ENCODE measurements at regions not wholly inside any gene's neighbourhood (a gene's known extent, or its start where the extent isn't known, plus 50 kb on each side); places are given as distances from the start of the nearest gene placed in this dataset.

GRCh38 chr6:66605971-66606370, 898.9 kb upstream of the EYS start:
- TF ChIP-seq, protein P1, sequence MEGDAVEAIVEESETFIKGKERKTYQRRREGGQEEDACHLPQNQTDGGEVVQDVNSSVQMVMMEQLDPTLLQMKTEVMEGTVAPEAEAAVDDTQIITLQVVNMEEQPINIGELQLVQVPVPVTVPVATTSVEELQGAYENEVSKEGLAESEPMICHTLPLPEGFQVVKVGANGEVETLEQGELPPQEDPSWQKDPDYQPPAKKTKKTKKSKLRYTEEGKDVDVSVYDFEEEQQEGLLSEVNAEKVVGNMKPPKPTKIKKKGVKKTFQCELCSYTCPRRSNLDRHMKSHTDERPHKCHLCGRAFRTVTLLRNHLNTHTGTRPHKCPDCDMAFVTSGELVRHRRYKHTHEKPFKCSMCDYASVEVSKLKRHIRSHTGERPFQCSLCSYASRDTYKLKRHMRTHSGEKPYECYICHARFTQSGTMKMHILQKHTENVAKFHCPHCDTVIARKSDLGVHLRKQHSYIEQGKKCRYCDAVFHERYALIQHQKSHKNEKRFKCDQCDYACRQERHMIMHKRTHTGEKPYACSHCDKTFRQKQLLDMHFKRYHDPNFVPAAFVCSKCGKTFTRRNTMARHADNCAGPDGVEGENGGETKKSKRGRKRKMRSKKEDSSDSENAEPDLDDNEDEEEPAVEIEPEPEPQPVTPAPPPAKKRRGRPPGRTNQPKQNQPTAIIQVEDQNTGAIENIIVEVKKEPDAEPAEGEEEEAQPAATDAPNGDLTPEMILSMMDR (IDR thresholded peaks at IDR 0.05; ENCODE audit: poor library complexity) = no peak
- TF ChIP-seq EZH2 (IDR thresholded peaks at IDR 0.05; ENCODE audit: borderline replicate concordance) = no peak

All from hepatocyte (in vitro differentiated cells).